PC-3 (cell line): ENCODE measurements at regions not wholly inside any gene's neighbourhood (a gene's known extent, or its start where the extent isn't known, plus 50 kb on each side); places are given as distances from the start of the nearest gene placed in this dataset.

Source experiments
- ATAC-seq: fragments of 200-7000 bp; cut with Tn5 transposase; 2 replicates; pipeline ENCODE4 v1.9.1; 2020; ENCODE audit warnings: mild to moderate bottlenecking, moderate library complexity
- BruUV-seq: library from RNA; stranded (reverse); fragments of 400-500 nt; replicated peaks from 2 replicates; lab custom pipeline; 2021; lab: Mats Ljungman, UMichigan
- CTCF ChIA-PET: fragments of 300-600 bp; sonication (Branson Sonifier 250); formaldehyde crosslinking; loops from one replicate; lab custom pipeline; 2022; ENCODE audit warnings: antibody characterized with exemption; lab: Charles Lee
- POLR2A ChIA-PET: fragments of 300-600 bp; sonication (Branson Sonifier 250); formaldehyde crosslinking; loops from one replicate; lab custom pipeline; 2022; ENCODE audit warnings: antibody characterized with exemption; ENCODE audit not compliant: unreplicated experiment; lab: Charles Lee
- DNase-seq: peaks from one replicate; pipeline ENCODE4 v3.0.0-alpha.2; 2015
- H2AFZ ChIP-seq: fragments of 300-600 bp; sonication (generic); 2 replicates; pipeline ENCODE4 v1.6.0; 2016; ENCODE audit warnings: antibody characterized with exemption, low read length
- H3F3A ChIP-seq: fragments of 300-600 bp; sonication (generic); one replicate; pipeline ENCODE4 v1.6.0; 2017; ENCODE audit warnings: antibody characterized with exemption, low read length, control low read depth, mild to moderate bottlenecking; ENCODE audit not compliant: unreplicated experiment
- H3K27ac ChIP-seq: fragments of 300-600 bp; sonication (generic); 2 replicates; pipeline ENCODE4 v1.5.1; 2016; ENCODE audit warnings: mild to moderate bottlenecking, low read length
- H3K27me3 ChIP-seq: fragments of 300-600 bp; sonication (generic); 2 replicates; pipeline ENCODE4 v1.6.1; 2016; ENCODE audit warnings: low read length, mixed read lengths
- H3K36me3 ChIP-seq: fragments of 300-600 bp; sonication (generic); 2 replicates; pipeline ENCODE4 v1.6.1; 2016; ENCODE audit warnings: low read depth, mixed run types, low read length, mixed read lengths
- H3K4me1 ChIP-seq: fragments of 300-600 bp; sonication (generic); 2 replicates; pipeline ENCODE4 v1.5.1; 2016; ENCODE audit warnings: low read length; ENCODE audit not compliant: insufficient read depth
- H3K4me2 ChIP-seq: fragments of 300-600 bp; sonication (generic); 2 replicates; pipeline ENCODE4 v1.6.0; 2016; ENCODE audit warnings: low read length
- H3K4me3 ChIP-seq: fragments of 300-600 bp; sonication (generic); 2 replicates; pipeline ENCODE4 v1.5.1; 2016; ENCODE audit warnings: mild to moderate bottlenecking, low read length, mixed read lengths
- H3K79me2 ChIP-seq: fragments of 300-600 bp; sonication (generic); 2 replicates; pipeline ENCODE4 v1.6.1; 2017; ENCODE audit warnings: low read length, mixed read lengths
- H3K9ac ChIP-seq: fragments of 300-600 bp; sonication (generic); 2 replicates; pipeline ENCODE4 v1.6.0; 2016; ENCODE audit warnings: mild to moderate bottlenecking, low read length
- H3K9me2 ChIP-seq: fragments of 300-600 bp; sonication (generic); replicated peaks from 2 replicates; pipeline ENCODE4 v1.6.1; 2016; ENCODE audit warnings: mixed run types, low read length, mixed read lengths
- H3K9me3 ChIP-seq: fragments of 300-600 bp; sonication (generic); 2 replicates; pipeline ENCODE4 v1.6.1; 2016; ENCODE audit warnings: low read length, mixed read lengths
- H4K20me1 ChIP-seq: fragments of 300-600 bp; sonication (generic); 2 replicates; pipeline ENCODE4 v1.6.1; 2016; ENCODE audit warnings: low read length, mixed read lengths
- CTCF ChIP-seq: fragments of 300-600 bp; sonication (generic); conservative IDR thresholded peaks from 2 replicates; pipeline ENCODE4 v1.5.1; 2017; ENCODE audit warnings: antibody characterized with exemption, low read depth, mild to moderate bottlenecking, low read length
- EZH2 ChIP-seq: fragments of 300-600 bp; sonication (generic); IDR thresholded peaks from one replicate; pipeline ENCODE4 v1.6.1; 2017; ENCODE audit warnings: antibody characterized with exemption, mild to moderate bottlenecking, low read length; ENCODE audit not compliant: unreplicated experiment
- EZH2phosphoT487 ChIP-seq: fragments of 300-600 bp; sonication (generic); IDR thresholded peaks from 2 replicates; pipeline ENCODE4 v1.6.1; 2018; ENCODE audit warnings: mild to moderate bottlenecking, antibody characterized with exemption, low read length, borderline replicate concordance
- intact Hi-C: fragments of 100-400 bp; cut with micrococcal nuclease; formaldehyde crosslinking; loops from 2 replicates; pipeline ENCODE4 v1.9.0; 2023

GRCh38 chr3:3606321-3606720, 192.9 kb upstream of the LRRN1 start:
- no peaks in the 10 kb centered on the region for H3K27me3 ChIP-seq
- no peaks in the 10 kb centered on the region for H3K36me3 ChIP-seq
- no peaks in the 10 kb centered on the region for H3K79me2 ChIP-seq
- H3K4me1 ChIP-seq, result no peaks in the 10 kb centered on the region
- no peak for DNase-seq
- H3K27ac ChIP-seq, result no peak overlapping the region
- TF ChIP-seq CTCF, result no peak
- no peak for TF ChIP-seq EZH2
- no peak for TF ChIP-seq EZH2phosphoT487
- H3K4me2 ChIP-seq, result no peak overlapping the region
- no TSS peak for BruUV-seq
- no peaks in the 10 kb centered on the region for H3K9me2 ChIP-seq
- no peaks in the 10 kb centered on the region for H3F3A ChIP-seq
- ATAC-seq, result no peak
- peaks cover 32% of the 10 kb centered on the region; the same call in 1 of the 2 replicates for H3K9me3 ChIP-seq
- intact Hi-C loops, result no loop called here
- no peak overlapping the region for H2AFZ ChIP-seq
- no peak overlapping the region for H3K4me3 ChIP-seq
- POLR2A ChIA-PET, result no interaction called here
- CTCF ChIA-PET, result no interaction called here
- H3K9ac ChIP-seq, result no peak overlapping the region
- H4K20me1 ChIP-seq, result no peaks in the 10 kb centered on the region

- intact Hi-C loops, result no loop called here
- H3K27ac ChIP-seq, result no peak overlapping the region
- TF ChIP-seq EZH2phosphoT487 (no peak), CTCF (no peak), EZH2 (no peak)
- H3K36me3 ChIP-seq, result no peaks in the 10 kb centered on the region
- H3K4me1 ChIP-seq, result no peaks in the 10 kb centered on the region
- ATAC-seq (no peak), DNase-seq (no peak)
- no peak overlapping the region for H3K9ac ChIP-seq
- H3K9me3 ChIP-seq, result peaks cover 42% of the 10 kb centered on the region; the same call in 1 of the 2 replicates
- POLR2A ChIA-PET, result no interaction called here
- H3K4me2 ChIP-seq, result no peak overlapping the region
- H2AFZ ChIP-seq, result no peak overlapping the region
- no peaks in the 10 kb centered on the region for H4K20me1 ChIP-seq
- BruUV-seq, result no TSS peak
- H3K27me3 ChIP-seq, result no peaks in the 10 kb centered on the region
- no peaks in the 10 kb centered on the region for H3K79me2 ChIP-seq
- no peaks in the 10 kb centered on the region for H3K9me2 ChIP-seq
- no peaks in the 10 kb centered on the region for H3F3A ChIP-seq
- CTCF ChIA-PET, result no interaction called here
- H3K4me3 ChIP-seq, result no peak overlapping the region
Measured at GRCh38 chr3:3605226-3605625, 194.0 kb upstream of the LRRN1 start.

GRCh38 chr3:3603351-3603750, 195.9 kb upstream of the LRRN1 start:
- no peak for DNase-seq
- Histone ChIP-seq H3K36me3 (no peaks in the 10 kb centered on the region), H3K9me2 (no peaks in the 10 kb centered on the region), H3F3A (no peaks in the 10 kb centered on the region), H3K4me1 (no peaks in the 10 kb centered on the region), H3K4me3 (no peak overlapping the region), H2AFZ (no peak overlapping the region), H3K27me3 (no peaks in the 10 kb centered on the region), H3K9me3 (peaks cover 46% of the 10 kb centered on the region), H3K79me2 (no peaks in the 10 kb centered on the region), H4K20me1 (no peaks in the 10 kb centered on the region), H3K4me2 (no peak overlapping the region), H3K27ac (no peak overlapping the region), H3K9ac (no peak overlapping the region)
- BruUV-seq, result no TSS peak
- ATAC-seq, result no peak
- POLR2A ChIA-PET, result no interaction called here
- CTCF ChIA-PET, result no interaction called here
- no peak for TF ChIP-seq EZH2
- no peak for TF ChIP-seq CTCF
- TF ChIP-seq EZH2phosphoT487, result no peak
- intact Hi-C loops, result no loop called here
